Neural cell (in vitro differentiated cells): ENCODE measurements at regions not wholly inside any gene's neighbourhood (a gene's known extent, or its start where the extent isn't known, plus 50 kb on each side); places are given as distances from the start of the nearest gene placed in this dataset.

Source experiments
- CTCF ChIP-seq: fragments of 450-650 bp; IDR thresholded peaks from 2 replicates; pipeline ENCODE4 v1.5.1; 2014; ENCODE audit warnings: antibody characterized with exemption, mild to moderate bottlenecking, moderate library complexity; ENCODE audit not compliant: poor library complexity, severe bottlenecking
- EP300 ChIP-seq: fragments of 450-650 bp; conservative IDR thresholded peaks from 2 replicates; pipeline ENCODE4 v1.6.1; 2014; ENCODE audit warnings: antibody characterized with exemption, mild to moderate bottlenecking, moderate library complexity; ENCODE audit not compliant: poor library complexity, severe bottlenecking
- EZH2 ChIP-seq: fragments of 200-600, 300-800 bp; shearing (Covaris generic), sonication (generic); IDR thresholded peaks from 2 replicates; pipeline ENCODE4 v1.6.1; 2014; ENCODE audit warnings: antibody characterized with exemption, low read length, borderline replicate concordance, mild to moderate bottlenecking; ENCODE audit not compliant: insufficient read depth, poor library complexity, severe bottlenecking
- SMC3 ChIP-seq: fragments of 450-650 bp; conservative IDR thresholded peaks from 2 replicates; pipeline ENCODE4 v1.6.1; 2014; ENCODE audit warnings: antibody characterized with exemption, mild to moderate bottlenecking, moderate library complexity; ENCODE audit not compliant: poor library complexity
- TAF1 ChIP-seq: IDR thresholded peaks from 2 replicates; pipeline ENCODE4 v1.6.1; 2012; ENCODE audit warnings: low read depth

- TF ChIP-seq CTCF (no peak), EP300 (no peak), EZH2 (no peak), SMC3 (no peak), TAF1 (no peak)
These were observed 151.0 kb upstream of the SLC24A2 start for GRCh38 chr9:19939734-19940278.
